ENCODE measurements at regions not wholly inside any gene's neighbourhood (a gene's known extent, or its start where the extent isn't known, plus 50 kb on each side); places are given as distances from the start of the nearest gene placed in this dataset.

GRCh38 chr13:22618002-22618401 lies 562.8 kb upstream of the SGCG start:
- H2AFZ ChIP-seq = no peak overlapping the region
- no peaks in the 10 kb centered on the region for H3K4me1 ChIP-seq (ENCODE audit: insufficient read depth)
- ATAC-seq (no peak), DNase-seq (ENCODE audit: low spot score) (no peak)
- peaks cover 5% of the 10 kb centered on the region; the same call in 2 of the 3 replicates for H3K36me3 Mint-ChIP-seq (ENCODE audit: low read depth)
- no peaks in the 10 kb centered on the region for H3K9me2 ChIP-seq (ENCODE audit: insufficient read depth)
- H3K36me3 ChIP-seq (ENCODE audit: insufficient read depth) = no peaks in the 10 kb centered on the region
- no peaks in the 10 kb centered on the region for H3K79me2 ChIP-seq (replicated peaks; ENCODE audit: insufficient read depth)
- no peak overlapping the region for H3K4me2 ChIP-seq
- no peak overlapping the region for H3K4me3 Mint-ChIP-seq
- H3K27ac Mint-ChIP-seq = no peak overlapping the region
- H3K4me3 ChIP-seq = no peak overlapping the region
- no peak overlapping the region for H3K27ac ChIP-seq (ENCODE audit: low read depth)
- TF ChIP-seq ETS1 (IDR thresholded peaks at IDR 0.05) (no peak), EZH2phosphoT487 (IDR thresholded peaks at IDR 0.05; ENCODE audit: unreplicated experiment) (no peak), EZH2 (IDR thresholded peaks at IDR 0.05; ENCODE audit: low read depth, unreplicated experiment) (no peak), JUNB (IDR thresholded peaks at IDR 0.05; ENCODE audit: unreplicated experiment) (no peak), ZNF331 (CRISPR knock-in tag; IDR thresholded peaks at IDR 0.05; ENCODE audit: low read depth) (no peak), CREB1 (CRISPR knock-in tag; IDR thresholded peaks at IDR 0.05; ENCODE audit: low read depth) (no peak), ZNF114 (CRISPR knock-in tag; IDR thresholded peaks at IDR 0.05) (no peak), NANOG (IDR thresholded peaks at IDR 0.05; ENCODE audit: borderline replicate concordance) (no peak), STAT1 (IDR thresholded peaks at IDR 0.05; ENCODE audit: unreplicated experiment) (no peak), REST (IDR thresholded peaks at IDR 0.05; ENCODE audit: unreplicated experiment) (no peak), CTCF (conservative IDR thresholded peaks at IDR 0.05; ENCODE audit: low read depth in 2 of 2) (no peak), POLR2AphosphoS5 (IDR thresholded peaks at IDR 0.05; ENCODE audit: low read depth) (no peak)
- TF ChIP-seq, protein P1, sequence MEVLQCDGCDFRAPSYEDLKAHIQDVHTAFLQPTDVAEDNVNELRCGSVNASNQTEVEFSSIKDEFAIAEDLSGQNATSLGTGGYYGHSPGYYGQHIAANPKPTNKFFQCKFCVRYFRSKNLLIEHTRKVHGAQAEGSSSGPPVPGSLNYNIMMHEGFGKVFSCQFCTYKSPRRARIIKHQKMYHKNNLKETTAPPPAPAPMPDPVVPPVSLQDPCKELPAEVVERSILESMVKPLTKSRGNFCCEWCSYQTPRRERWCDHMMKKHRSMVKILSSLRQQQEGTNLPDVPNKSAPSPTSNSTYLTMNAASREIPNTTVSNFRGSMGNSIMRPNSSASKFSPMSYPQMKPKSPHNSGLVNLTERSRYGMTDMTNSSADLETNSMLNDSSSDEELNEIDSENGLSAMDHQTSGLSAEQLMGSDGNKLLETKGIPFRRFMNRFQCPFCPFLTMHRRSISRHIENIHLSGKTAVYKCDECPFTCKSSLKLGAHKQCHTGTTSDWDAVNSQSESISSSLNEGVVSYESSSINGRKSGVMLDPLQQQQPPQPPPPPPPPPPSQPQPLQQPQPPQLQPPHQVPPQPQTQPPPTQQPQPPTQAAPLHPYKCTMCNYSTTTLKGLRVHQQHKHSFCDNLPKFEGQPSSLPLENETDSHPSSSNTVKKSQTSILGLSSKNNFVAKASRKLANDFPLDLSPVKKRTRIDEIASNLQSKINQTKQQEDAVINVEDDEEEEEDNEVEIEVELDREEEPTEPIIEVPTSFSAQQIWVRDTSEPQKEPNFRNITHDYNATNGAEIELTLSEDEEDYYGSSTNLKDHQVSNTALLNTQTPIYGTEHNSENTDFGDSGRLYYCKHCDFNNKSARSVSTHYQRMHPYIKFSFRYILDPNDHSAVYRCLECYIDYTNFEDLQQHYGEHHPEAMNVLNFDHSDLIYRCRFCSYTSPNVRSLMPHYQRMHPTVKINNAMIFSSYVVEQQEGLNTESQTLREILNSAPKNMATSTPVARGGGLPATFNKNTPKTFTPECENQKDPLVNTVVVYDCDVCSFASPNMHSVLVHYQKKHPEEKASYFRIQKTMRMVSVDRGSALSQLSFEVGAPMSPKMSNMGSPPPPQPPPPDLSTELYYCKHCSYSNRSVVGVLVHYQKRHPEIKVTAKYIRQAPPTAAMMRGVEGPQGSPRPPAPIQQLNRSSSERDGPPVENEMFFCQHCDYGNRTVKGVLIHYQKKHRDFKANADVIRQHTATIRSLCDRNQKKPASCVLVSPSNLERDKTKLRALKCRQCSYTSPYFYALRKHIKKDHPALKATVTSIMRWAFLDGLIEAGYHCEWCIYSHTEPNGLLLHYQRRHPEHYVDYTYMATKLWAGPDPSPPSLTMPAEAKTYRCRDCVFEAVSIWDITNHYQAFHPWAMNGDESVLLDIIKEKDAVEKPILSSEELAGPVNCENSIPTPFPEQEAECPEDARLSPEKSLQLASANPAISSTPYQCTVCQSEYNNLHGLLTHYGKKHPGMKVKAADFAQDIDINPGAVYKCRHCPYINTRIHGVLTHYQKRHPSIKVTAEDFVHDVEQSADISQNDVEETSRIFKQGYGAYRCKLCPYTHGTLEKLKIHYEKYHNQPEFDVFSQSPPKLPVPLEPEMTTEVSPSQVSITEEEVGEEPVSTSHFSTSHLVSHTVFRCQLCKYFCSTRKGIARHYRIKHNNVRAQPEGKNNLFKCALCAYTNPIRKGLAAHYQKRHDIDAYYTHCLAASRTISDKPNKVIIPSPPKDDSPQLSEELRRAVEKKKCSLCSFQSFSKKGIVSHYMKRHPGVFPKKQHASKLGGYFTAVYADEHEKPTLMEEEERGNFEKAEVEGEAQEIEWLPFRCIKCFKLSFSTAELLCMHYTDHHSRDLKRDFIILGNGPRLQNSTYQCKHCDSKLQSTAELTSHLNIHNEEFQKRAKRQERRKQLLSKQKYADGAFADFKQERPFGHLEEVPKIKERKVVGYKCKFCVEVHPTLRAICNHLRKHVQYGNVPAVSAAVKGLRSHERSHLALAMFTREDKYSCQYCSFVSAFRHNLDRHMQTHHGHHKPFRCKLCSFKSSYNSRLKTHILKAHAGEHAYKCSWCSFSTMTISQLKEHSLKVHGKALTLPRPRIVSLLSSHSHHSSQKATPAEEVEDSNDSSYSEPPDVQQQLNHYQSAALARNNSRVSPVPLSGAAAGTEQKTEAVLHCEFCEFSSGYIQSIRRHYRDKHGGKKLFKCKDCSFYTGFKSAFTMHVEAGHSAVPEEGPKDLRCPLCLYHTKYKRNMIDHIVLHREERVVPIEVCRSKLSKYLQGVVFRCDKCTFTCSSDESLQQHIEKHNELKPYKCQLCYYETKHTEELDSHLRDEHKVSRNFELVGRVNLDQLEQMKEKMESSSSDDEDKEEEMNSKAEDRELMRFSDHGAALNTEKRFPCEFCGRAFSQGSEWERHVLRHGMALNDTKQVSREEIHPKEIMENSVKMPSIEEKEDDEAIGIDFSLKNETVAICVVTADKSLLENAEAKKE (CRISPR knock-in tag; IDR thresholded peaks at IDR 0.05) = no peak
- H3K27me3 ChIP-seq (ENCODE audit: insufficient read depth) = no peaks in the 10 kb centered on the region
- no peaks in the 10 kb centered on the region for H4K20me1 ChIP-seq (replicated peaks; ENCODE audit: insufficient read depth)
- H3K9me3 Mint-ChIP-seq = peaks cover 11% of the 10 kb centered on the region; the same call in 2 of the 3 replicates
- no peaks in the 10 kb centered on the region for H3K4me1 Mint-ChIP-seq
- no peaks in the 10 kb centered on the region for H3F3A ChIP-seq (replicated peaks; ENCODE audit: low read depth)
- H3K27me3 Mint-ChIP-seq (ENCODE audit: insufficient read depth, low read depth, poor library complexity) = peaks cover 2% of the 10 kb centered on the region

All from GM23338 (cell line).